CD4-positive, alpha-beta T cell treated with Interleukin-4 for 1 hour (primary cell): ENCODE measurements at regions not wholly inside any gene's neighbourhood (a gene's known extent, or its start where the extent isn't known, plus 50 kb on each side); places are given as distances from the start of the nearest gene placed in this dataset.

Experiments
- DNase-seq, 2 donors: peaks; one replicate each; pipeline ENCODE4 v3.0.0-alpha.2; 2020 to 2022

GRCh38 chr13:32863596-32863995 is 152.6 kb upstream of the KL start:
- DNase-seq = no peak

- no peak for DNase-seq
Observed at GRCh38 chr13:32866921-32867320, 149.3 kb upstream of the KL start.

GRCh38 chr13:32877491-32877890 is 138.7 kb upstream of the KL start:
- no peak for DNase-seq

- no peak for DNase-seq
Observed at GRCh38 chr13:32878163-32878562, 138.1 kb upstream of the KL start.

- no peak for DNase-seq
Observed at GRCh38 chr13:32880636-32881035, 135.6 kb upstream of the KL start.

GRCh38 chr13:32881074-32881776 is 135.0 kb upstream of the KL start:
- no peak for DNase-seq

- DNase-seq = no peak
Observed at GRCh38 chr13:32881777-32882145, 134.5 kb upstream of the KL start.

GRCh38 chr13:32882691-32883090 is 133.5 kb upstream of the KL start:
- no peak for DNase-seq

GRCh38 chr13:32883474-32883873 is 132.7 kb upstream of the KL start:
- no peak for DNase-seq

- DNase-seq = no peak
Observed at GRCh38 chr13:32887617-32888016, 128.6 kb upstream of the KL start.

- DNase-seq = no peak
Observed at GRCh38 chr13:32889986-32890565, 126.1 kb upstream of the KL start.

- DNase-seq = no peak
Observed at GRCh38 chr13:32893176-32893575, 123.0 kb upstream of the KL start.

- DNase-seq = no peak
Observed at GRCh38 chr13:32894589-32895001, 121.6 kb upstream of the KL start.

- DNase-seq = no peak
Observed at GRCh38 chr13:32895296-32895695, 120.9 kb upstream of the KL start.

- no peak for DNase-seq
Observed at GRCh38 chr13:32897296-32897695, 118.9 kb upstream of the KL start.

- DNase-seq = no peak
Observed at GRCh38 chr13:32902029-32902780, 114.0 kb upstream of the KL start.

- DNase-seq = no peak
Observed at GRCh38 chr13:32902874-32903273, 113.3 kb upstream of the KL start.

GRCh38 chr13:32903720-32904119 is 112.5 kb upstream of the KL start:
- DNase-seq = no peak

GRCh38 chr13:32904266-32904665 is 112.0 kb upstream of the KL start:
- no peak for DNase-seq

GRCh38 chr13:32905063-32905863 is 111.0 kb upstream of the KL start:
- peak in 1 of 2 donors; percentile 7 for DNase-seq

GRCh38 chr13:32905864-32906180 is 110.4 kb upstream of the KL start:
- DNase-seq = no peak

GRCh38 chr13:32907211-32907610 is 109.0 kb upstream of the KL start:
- DNase-seq = no peak

GRCh38 chr13:32910530-32910929 is 105.7 kb upstream of the KL start:
- DNase-seq = no peak

GRCh38 chr13:32911506-32911905 is 104.7 kb upstream of the KL start:
- peak in 1 of 2 donors; percentile 17 for DNase-seq
